SK-N-SH (cell line): ENCODE measurements at regions not wholly inside any gene's neighbourhood (a gene's known extent, or its start where the extent isn't known, plus 50 kb on each side); places are given as distances from the start of the nearest gene placed in this dataset.
"Not testable (repeated sequence)": the region's sequence is repeated elsewhere in the genome, so short reads cannot be mapped to it uniquely, and the experiment has no call there.

Experiments
- CTCF ChIA-PET: fragments of 300-600, 350-600 bp; formaldehyde crosslinking; extraction: SDS; loops from one replicate; lab custom pipeline; 2021; lab: Yijun Ruan, JAX
- POLR2A ChIA-PET: fragments of 350-600 bp; sonication (Branson Sonifier 250); formaldehyde crosslinking; extraction: SDS; loops from one replicate; lab custom pipeline; 2020; ENCODE audit warnings: antibody characterized with exemption, inconsistent platforms; lab: Yijun Ruan, JAX
- DNase-seq: peaks from one replicate; pipeline ENCODE4 v3.0.0; 2012
- H2AFZ ChIP-seq: fragments of 200-600 bp; sonication (generic); 2 replicates; pipeline ENCODE4 v1.8.1; 2016; ENCODE audit warnings: antibody characterized with exemption, mild to moderate bottlenecking, low read depth
- H3F3A ChIP-seq: fragments of 200-600 bp; sonication (generic); replicated peaks from 2 replicates; pipeline ENCODE3; 2016; ENCODE audit warnings: antibody characterized with exemption, mild to moderate bottlenecking; ENCODE audit not compliant: insufficient read depth
- H3K27ac ChIP-seq, 2 experiments: fragments of 200-500 bp in 1 of 2; fragments of 200-600 bp in 1 of 2; sonication (Bioruptor generic) in 1 of 2; sonication (generic), shearing (Covaris generic) in 1 of 2; 2 replicates each; pipeline versions ENCODE4 v1.5.1 to v1.6.1; 2014 to 2016; ENCODE audit warnings: low read depth in 2 of 2, inconsistent platforms in 1 of 2, low read length in 1 of 2, mild to moderate bottlenecking in 1 of 2, mixed read lengths in 1 of 2
- H3K27me3 ChIP-seq: fragments of 200-600 bp; sonication (generic), shearing (Covaris generic); 2 replicates; pipeline ENCODE4 v1.6.1; 2016; ENCODE audit warnings: mixed run types; ENCODE audit not compliant: insufficient read depth
- H3K36me3 ChIP-seq, 2 experiments: fragments of 200-500 bp in 1 of 2; fragments of 200-600 bp in 1 of 2; sonication (Bioruptor generic) in 1 of 2; sonication (generic) in 1 of 2; replicated peaks in 1 of 2; 2 replicates each; pipeline versions ENCODE3 to v1.5.1; 2014 to 2016; ENCODE audit warnings: low read length in 1 of 2, mild to moderate bottlenecking in 1 of 2; ENCODE audit not compliant: insufficient read depth in 2 of 2, control insufficient read depth in 1 of 2
- H3K4me1 ChIP-seq, 2 experiments: fragments of 200-500 bp in 1 of 2; fragments of 200-600 bp in 1 of 2; sonication (Bioruptor generic) in 1 of 2; sonication (generic), shearing (Covaris generic) in 1 of 2; 2 replicates each; pipeline versions ENCODE4 v1.5.1 to v1.6.1; 2014 to 2016; ENCODE audit warnings: low read depth in 1 of 2, low read length in 1 of 2, mixed run types in 1 of 2; ENCODE audit not compliant: insufficient read depth in 2 of 2, control insufficient read depth in 1 of 2
- H3K4me2 ChIP-seq: fragments of 200-600 bp; sonication (generic), shearing (Covaris generic); 2 replicates; pipeline ENCODE4 v1.6.1; 2017; ENCODE audit warnings: mixed run types
- H3K4me3 ChIP-seq, 2 experiments: fragments of 200-500 bp in 1 of 2; fragments of 200-600 bp in 1 of 2; sonication (Bioruptor generic) in 1 of 2; sonication (generic), shearing (Covaris generic) in 1 of 2; 2 replicates each; pipeline versions ENCODE4 v1.5.1 to v1.8.1; 2014 to 2016; ENCODE audit warnings: low read depth in 2 of 2, inconsistent platforms in 1 of 2, low read length in 1 of 2, mild to moderate bottlenecking in 1 of 2, mixed read lengths in 1 of 2, moderate library complexity in 1 of 2
- H3K79me2 ChIP-seq: fragments of 200-600 bp; sonication (generic); 2 replicates; pipeline ENCODE4 v1.8.1; 2017; ENCODE audit warnings: mild to moderate bottlenecking; ENCODE audit not compliant: insufficient read depth
- H3K9ac ChIP-seq: fragments of 200-600 bp; sonication (generic); 2 replicates; pipeline ENCODE4 v1.6.1; 2017; ENCODE audit warnings: mixed run types
- H3K9me2 ChIP-seq: fragments of 200-600 bp; sonication (generic); 2 replicates; pipeline ENCODE4 v1.6.1; 2017; ENCODE audit warnings: mixed run types
- H3K9me3 ChIP-seq: fragments of 200-600 bp; sonication (generic); 2 replicates; pipeline ENCODE4 v1.6.1; 2017; ENCODE audit warnings: mixed run types, mild to moderate bottlenecking, moderate library complexity
- H4K20me1 ChIP-seq: fragments of 200-600 bp; sonication (generic); 2 replicates; pipeline ENCODE4 v1.6.1; 2017; ENCODE audit warnings: mild to moderate bottlenecking, mixed run types; ENCODE audit not compliant: insufficient read depth
- ELF1 ChIP-seq: IDR thresholded peaks from 2 replicates; pipeline ENCODE4 v1.4.0; 2012
- EP300 ChIP-seq, 2 experiments: IDR thresholded peaks; 2 replicates each; pipeline versions ENCODE4 v1.4.0 to v1.6.1; 2012; ENCODE audit warnings: borderline replicate concordance in 1 of 2, low read depth in 1 of 2, low read length in 1 of 2
- EZH2phosphoT487 ChIP-seq: fragments of 200-600 bp; sonication (generic); IDR thresholded peaks from 2 replicates; pipeline ENCODE4 v1.6.1; 2017; ENCODE audit warnings: low read depth, mixed run types, mild to moderate bottlenecking, antibody characterized with exemption, moderate library complexity, borderline replicate concordance
- FOSL2 ChIP-seq: IDR thresholded peaks from 2 replicates; pipeline ENCODE4 v1.4.0; 2012; ENCODE audit warnings: low read depth, mild to moderate bottlenecking, moderate library complexity, borderline replicate concordance
- FOXJ3 ChIP-seq: sonication (generic); formaldehyde crosslinking; IDR thresholded peaks from 2 replicates; pipeline ENCODE4 v1.5.1; 2020; ENCODE audit warnings: mild to moderate bottlenecking, missing genetic modification reagents
- FOXM1 ChIP-seq: IDR thresholded peaks from 2 replicates; pipeline ENCODE4 v1.4.0; 2012; ENCODE audit warnings: low read depth, mild to moderate bottlenecking
- GATA2 ChIP-seq: sonication (generic); formaldehyde crosslinking; IDR thresholded peaks from 2 replicates; pipeline ENCODE4 v1.5.0; 2020; ENCODE audit warnings: mild to moderate bottlenecking, missing genetic modification reagents
- JUND ChIP-seq: IDR thresholded peaks from 2 replicates; pipeline ENCODE4 v1.4.0; 2012
- MAX ChIP-seq: IDR thresholded peaks from 2 replicates; pipeline ENCODE4 v1.4.0; 2012; ENCODE audit warnings: low read depth
- NFIC ChIP-seq: IDR thresholded peaks from 2 replicates; pipeline ENCODE4 v1.4.0; 2012; ENCODE audit warnings: borderline replicate concordance
- NRF1 ChIP-seq: IDR thresholded peaks from 2 replicates; pipeline ENCODE4 v1.6.1; 2012; ENCODE audit warnings: low read depth, mild to moderate bottlenecking, low read length
- RAD21 ChIP-seq: IDR thresholded peaks from 2 replicates; pipeline ENCODE4 v1.6.1; 2012; ENCODE audit warnings: mild to moderate bottlenecking, low read length
- RXRA ChIP-seq: IDR thresholded peaks from 2 replicates; pipeline ENCODE4 v1.4.0; 2012; ENCODE audit warnings: low read depth, mild to moderate bottlenecking, borderline replicate concordance
- SMC3 ChIP-seq: IDR thresholded peaks from 2 replicates; pipeline ENCODE4 v1.6.1; 2012; ENCODE audit warnings: low read depth, low read length, improper control_type of control experiment
- TCF12 ChIP-seq: IDR thresholded peaks from 2 replicates; pipeline ENCODE4 v1.4.0; 2012
- TEAD4 ChIP-seq: IDR thresholded peaks from 2 replicates; pipeline ENCODE4 v1.4.0; 2012; ENCODE audit warnings: mild to moderate bottlenecking, borderline replicate concordance; ENCODE audit not compliant: insufficient read depth
- WGBS: methylation state at CpG from one replicate; pipeline ENCODE4 v1.1.6; 2017; ENCODE audit warnings: low lambda C conversion rate; 5-methylcytosine and 5-hydroxymethylcytosine counted together
- TF ChIP-seq, protein P1 (sequence below): fragments of 200-600 bp; sonication (generic); IDR thresholded peaks from 2 replicates; pipeline ENCODE4 v1.6.1; 2017; ENCODE audit warnings: antibody characterized with exemption, mild to moderate bottlenecking, moderate library complexity

GRCh38 chr14:105739331-105740102, 213.1 kb downstream of the TMEM121 start:
- H3K27me3 ChIP-seq = no peaks in the 10 kb centered on the region
- no peaks in the 10 kb centered on the region for H3K36me3 ChIP-seq
- H3K9ac ChIP-seq = no peak overlapping the region
- H3K79me2 ChIP-seq = no peaks in the 10 kb centered on the region
- H4K20me1 ChIP-seq = no peaks in the 10 kb centered on the region
- H3K9me3 ChIP-seq = no peaks in the 10 kb centered on the region
- TF ChIP-seq ELF1 (no peak), RXRA (no peak), EZH2phosphoT487 (no peak), FOXJ3 (CRISPR knock-in tag) (no peak), TCF12 (no peak), MAX (no peak), RAD21 (no peak), NFIC (no peak), JUND (no peak), FOSL2 (no peak), TEAD4 (no peak), NRF1 (no peak), FOXM1 (no peak), GATA2 (CRISPR knock-in tag) (no peak), EP300 (IDR thresholded peaks at IDR 0.05; ENCODE audit: borderline replicate concordance in 1 of 2, low read depth in 1 of 2, low read length in 1 of 2) (no peak), SMC3 (no peak)
- TF ChIP-seq, protein P1, sequence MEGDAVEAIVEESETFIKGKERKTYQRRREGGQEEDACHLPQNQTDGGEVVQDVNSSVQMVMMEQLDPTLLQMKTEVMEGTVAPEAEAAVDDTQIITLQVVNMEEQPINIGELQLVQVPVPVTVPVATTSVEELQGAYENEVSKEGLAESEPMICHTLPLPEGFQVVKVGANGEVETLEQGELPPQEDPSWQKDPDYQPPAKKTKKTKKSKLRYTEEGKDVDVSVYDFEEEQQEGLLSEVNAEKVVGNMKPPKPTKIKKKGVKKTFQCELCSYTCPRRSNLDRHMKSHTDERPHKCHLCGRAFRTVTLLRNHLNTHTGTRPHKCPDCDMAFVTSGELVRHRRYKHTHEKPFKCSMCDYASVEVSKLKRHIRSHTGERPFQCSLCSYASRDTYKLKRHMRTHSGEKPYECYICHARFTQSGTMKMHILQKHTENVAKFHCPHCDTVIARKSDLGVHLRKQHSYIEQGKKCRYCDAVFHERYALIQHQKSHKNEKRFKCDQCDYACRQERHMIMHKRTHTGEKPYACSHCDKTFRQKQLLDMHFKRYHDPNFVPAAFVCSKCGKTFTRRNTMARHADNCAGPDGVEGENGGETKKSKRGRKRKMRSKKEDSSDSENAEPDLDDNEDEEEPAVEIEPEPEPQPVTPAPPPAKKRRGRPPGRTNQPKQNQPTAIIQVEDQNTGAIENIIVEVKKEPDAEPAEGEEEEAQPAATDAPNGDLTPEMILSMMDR = no peak
- ChIA-PET POLR2A (no interaction called here), CTCF (no interaction called here)
- no peaks in the 10 kb centered on the region; a peak in 1 of 4 replicates for H3K4me1 ChIP-seq
- no peaks in the 10 kb centered on the region for H3F3A ChIP-seq
- no peaks in the 10 kb centered on the region for H3K9me2 ChIP-seq
- peak; percentile 20 for DNase-seq
- no peak overlapping the region for H3K4me2 ChIP-seq
- no peak overlapping the region for H3K4me3 ChIP-seq
- WGBS = 45% methylated on average over 14 of the region's 14 CpGs
- no peak overlapping the region for H2AFZ ChIP-seq
- H3K27ac ChIP-seq = no peak overlapping the region

DNA sequence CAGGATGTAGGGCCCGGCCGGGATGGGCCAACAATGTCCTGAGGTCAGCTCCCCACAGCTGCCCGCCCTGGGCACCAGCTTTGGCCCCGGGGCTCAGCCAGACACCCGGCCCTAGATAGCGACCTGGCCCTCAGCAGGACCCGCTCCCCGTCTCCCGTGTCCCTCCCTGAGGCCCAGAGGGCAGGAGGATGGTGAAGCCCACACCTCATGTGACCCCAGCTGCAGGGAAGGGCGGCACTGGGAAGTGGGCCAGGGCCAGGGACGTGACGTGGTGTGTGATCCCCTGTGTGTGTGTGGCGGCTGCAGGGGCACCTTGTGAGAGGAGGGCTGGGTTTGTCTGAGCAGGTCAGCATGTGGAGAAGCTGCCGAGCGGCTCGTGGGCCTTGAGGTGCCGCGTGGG, 213.9 kb downstream of the TMEM121 start:
- H3F3A ChIP-seq, H3K36me3 ChIP-seq, H3K9ac ChIP-seq, H3K27ac ChIP-seq, H3K79me2 ChIP-seq, H2AFZ ChIP-seq, CTCF ChIA-PET, H3K9me3 ChIP-seq, H3K9me2 ChIP-seq, DNase-seq, POLR2A ChIA-PET, H3K4me2 ChIP-seq, H3K4me1 ChIP-seq, H4K20me1 ChIP-seq, H3K27me3 ChIP-seq, H3K4me3 ChIP-seq: not testable (repeated sequence)
- 23% methylated on average over 9 of the region's 18 CpGs for WGBS

DNA sequence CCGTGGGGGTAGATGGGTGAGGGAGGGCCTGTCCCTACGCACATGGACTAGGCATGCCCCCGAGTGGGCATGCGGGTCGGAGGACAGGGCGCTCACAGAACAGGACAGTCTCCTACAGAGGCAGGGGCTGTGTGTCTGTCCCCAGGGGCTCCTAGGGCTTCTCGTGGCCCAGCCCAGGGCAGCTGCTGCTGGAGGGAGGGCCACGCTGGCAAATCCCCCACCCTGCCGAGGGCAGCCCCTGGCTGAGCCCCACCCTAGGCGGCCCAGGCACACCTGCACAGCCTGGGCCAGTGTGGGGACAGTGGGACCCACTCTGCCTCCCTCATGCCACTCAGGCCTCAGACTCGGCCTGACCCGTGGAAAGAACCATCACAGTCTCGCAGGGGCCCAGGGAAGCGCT, 214.6 kb downstream of the TMEM121 start:
- CTCF ChIA-PET, H3K4me1 ChIP-seq, H3K79me2 ChIP-seq, H3K9me3 ChIP-seq, H3K4me3 ChIP-seq, H3K36me3 ChIP-seq, DNase-seq, H2AFZ ChIP-seq, H3K9me2 ChIP-seq, H4K20me1 ChIP-seq, H3K4me2 ChIP-seq, H3K9ac ChIP-seq, H3F3A ChIP-seq, POLR2A ChIA-PET, H3K27ac ChIP-seq, H3K27me3 ChIP-seq: not testable (repeated sequence)
- no CpG with 5 or more reads among the region's 14 CpGs for WGBS

GRCh38 chr14:105741707-105742530, 215.5 kb downstream of the TMEM121 start:
- H3K9me2 ChIP-seq, H3K4me1 ChIP-seq, H3K4me3 ChIP-seq, H3K27me3 ChIP-seq, H3K27ac ChIP-seq, H3F3A ChIP-seq, H4K20me1 ChIP-seq, POLR2A ChIA-PET, H3K9ac ChIP-seq, H2AFZ ChIP-seq, H3K9me3 ChIP-seq, H3K79me2 ChIP-seq, DNase-seq, H3K36me3 ChIP-seq, CTCF ChIA-PET, H3K4me2 ChIP-seq: not testable (repeated sequence)
- 62% methylated on average over 20 of the region's 29 CpGs for WGBS
